H4 (cell line): ENCODE measurements at regions not wholly inside any gene's neighbourhood (a gene's known extent, or its start where the extent isn't known, plus 50 kb on each side); places are given as distances from the start of the nearest gene placed in this dataset.

Experiments used
- DNase-seq: peaks from one replicate; pipeline ENCODE4 v3.0.0-alpha.2; 2015; ENCODE audit warnings: low spot score

GRCh38 chr18:30352551-30353168, 689.9 kb downstream of the DSC3 start:
- DNase-seq: no peak

- no peak for DNase-seq
Measured at GRCh38 chr18:30350263-30350662, 692.3 kb downstream of the DSC3 start.

- DNase-seq: no peak
Measured at GRCh38 chr18:30343090-30343489, 699.5 kb downstream of the DSC3 start.

- DNase-seq: no peak
Measured at GRCh38 chr18:30342675-30343074, 699.9 kb downstream of the DSC3 start.

- no peak for DNase-seq
Measured at GRCh38 chr18:30334781-30335180, 707.8 kb downstream of the DSC3 start.

- DNase-seq: no peak
Measured at GRCh38 chr18:30333310-30333709, 709.2 kb downstream of the DSC3 start.

GRCh38 chr18:30328839-30329238, 713.7 kb downstream of the DSC3 start:
- DNase-seq: no peak

- no peak for DNase-seq
Measured at GRCh38 chr18:30302181-30302580, 740.4 kb downstream of the DSC3 start.

- DNase-seq: no peak
Measured at GRCh38 chr18:30298769-30299168, 743.8 kb downstream of the DSC3 start.

- no peak for DNase-seq
Measured at GRCh38 chr18:30288662-30289414, 753.7 kb downstream of the DSC3 start.

GRCh38 chr18:30280861-30281470, 761.6 kb downstream of the DSC3 start:
- DNase-seq: peak; percentile 31

GRCh38 chr18:30280186-30280585, 762.4 kb downstream of the DSC3 start:
- no peak for DNase-seq

- no peak for DNase-seq
Measured at GRCh38 chr18:30277676-30278075, 764.9 kb downstream of the DSC3 start.

- no peak for DNase-seq
Measured at GRCh38 chr18:30271716-30272115, 770.8 kb downstream of the DSC3 start.

- no peak for DNase-seq
Measured at GRCh38 chr18:30265190-30265589, 777.4 kb downstream of the DSC3 start.

- no peak for DNase-seq
Measured at GRCh38 chr18:30254331-30254730, 788.2 kb downstream of the DSC3 start.

GRCh38 chr18:30248056-30248455, 794.5 kb downstream of the DSC3 start:
- no peak for DNase-seq

- peak; percentile 7 for DNase-seq
Measured at GRCh38 chr18:30245766-30246455, 796.6 kb downstream of the DSC3 start.

- DNase-seq: no peak
Measured at GRCh38 chr18:30234755-30235154, 807.8 kb downstream of the DSC3 start.

- no peak for DNase-seq
Measured at GRCh38 chr18:30211112-30211511, 831.4 kb downstream of the DSC3 start.

- no peak for DNase-seq
Measured at GRCh38 chr18:30208546-30208945, 834.0 kb downstream of the DSC3 start.

GRCh38 chr18:30192216-30192615, 850.3 kb downstream of the DSC3 start:
- DNase-seq: no peak

GRCh38 chr18:30186245-30186644, 856.3 kb downstream of the DSC3 start:
- DNase-seq: no peak
